Left lung (tissue), 4 donors: ENCODE measurements at regions not wholly inside any gene's neighbourhood (a gene's known extent, or its start where the extent isn't known, plus 50 kb on each side); places are given as distances from the start of the nearest gene placed in this dataset.

Experiments
- ATAC-seq: fragments of 200-7000 bp; cut with Tn5 transposase; one replicate; pipeline ENCODE4 v1.9.1; 2020; ENCODE audit warnings: moderate library complexity
- DNase-seq, 4 donors: peaks; one replicate each; pipeline ENCODE4 v3.0.0-alpha.2; 2013 to 2020
- H3K27ac ChIP-seq, 2 donors: fragments of 200-600 bp; sonication (generic) in 1 of 2; one replicate each; pipeline versions ENCODE4 v1.5.0 to v1.8.0; 2020 to 2021
- H3K27me3 ChIP-seq, 2 donors: fragments of 200-600 bp; sonication (generic) in 1 of 2; one replicate each; pipeline versions ENCODE4 v1.5.0 to v1.8.0; 2020 to 2021
- H3K36me3 ChIP-seq, 2 donors: fragments of 200-600 bp; sonication (generic) in 1 of 2; one replicate each; pipeline versions ENCODE4 v1.5.0 to v1.8.0; 2020 to 2021
- H3K4me1 ChIP-seq, 2 donors: fragments of 200-600 bp; one replicate each; pipeline ENCODE4 v1.8.0; 2021
- H3K4me3 ChIP-seq, 2 donors: fragments of 200-600 bp; sonication (generic) in 1 of 2; one replicate each; pipeline versions ENCODE4 v1.5.0 to v1.8.0; 2020 to 2021; ENCODE audit warnings: mild to moderate bottlenecking in 1 of 2
- H3K9me3 ChIP-seq, 2 donors: fragments of 200-600 bp; sonication (generic) in 1 of 2; one replicate each; pipeline versions ENCODE4 v1.5.0 to v1.8.0; 2020 to 2021
- CTCF ChIP-seq, 2 donors: fragments of 200-600 bp; sonication (generic) in 1 of 2; IDR thresholded peaks; one replicate each; pipeline versions ENCODE4 v1.5.0 to v1.8.0; 2021; ENCODE audit warnings: antibody characterized with exemption in 2 of 2
- intact Hi-C, 2 donors: fragments of 100-400 bp; cut with DNase I; formaldehyde crosslinking; loops; one replicate each; pipeline versions ENCODE4 v1.11.2 to v1.14.2; 2022
- donor health status: DM: no; HTN: yes; CAD: no.
- donor health status: DM: no; HTN: no; CAD: no.

GRCh38 chr1:30416221-30416820 is 307.1 kb downstream of the MATN1 start:
- ATAC-seq: no peak
- Histone ChIP-seq H3K27me3 (peaks cover 0 to 42% of the 10 kb centered on the region in 2 donors), H3K27ac (no peak overlapping the region), H3K9me3 (no peaks in the 10 kb centered on the region), H3K4me3 (no peak overlapping the region), H3K4me1 (no peaks in the 10 kb centered on the region), H3K36me3 (no peaks in the 10 kb centered on the region)
- TF ChIP-seq CTCF (IDR thresholded peaks at IDR 0.05): no peak
- no peak for DNase-seq
- intact Hi-C loops: no loop called here

- Histone ChIP-seq H3K36me3 (no peaks in the 10 kb centered on the region), H3K4me1 (no peaks in the 10 kb centered on the region), H3K27ac (no peak overlapping the region), H3K9me3 (no peaks in the 10 kb centered on the region), H3K27me3 (peaks cover 0 to 52% of the 10 kb centered on the region in 2 donors), H3K4me3 (no peak overlapping the region)
- DNase-seq (peak in 1 of 4 donors; percentile 35), ATAC-seq (no peak)
- intact Hi-C loops: no loop called here
- TF ChIP-seq CTCF (IDR thresholded peaks at IDR 0.05): no peak
Observed at GRCh38 chr1:30415171-30415940, 308.0 kb downstream of the MATN1 start.

GRCh38 chr1:30414851-30415165 is 308.6 kb downstream of the MATN1 start:
- Histone ChIP-seq H3K27me3 (peaks cover 0 to 57% of the 10 kb centered on the region in 2 donors), H3K27ac (no peak overlapping the region), H3K9me3 (no peaks in the 10 kb centered on the region), H3K4me1 (no peaks in the 10 kb centered on the region), H3K36me3 (no peaks in the 10 kb centered on the region), H3K4me3 (no peak overlapping the region)
- ATAC-seq (no peak), DNase-seq (no peak)
- no peak for TF ChIP-seq CTCF (IDR thresholded peaks at IDR 0.05)
- intact Hi-C loops: no loop called here

GRCh38 chr1:30414086-30414850 is 309.1 kb downstream of the MATN1 start:
- ATAC-seq: no peak
- intact Hi-C loops: no loop called here
- no peak overlapping the region for H3K27ac ChIP-seq

More at GRCh38 chr1:30414086-30414850, 309.1 kb downstream of the MATN1 start:
- Histone ChIP-seq H3K9me3 (no peaks in the 10 kb centered on the region), H3K4me1 (no peaks in the 10 kb centered on the region), H3K4me3 (no peak overlapping the region), H3K27me3 (peaks cover 0 to 60% of the 10 kb centered on the region in 2 donors), H3K36me3 (no peaks in the 10 kb centered on the region)
- DNase-seq: no peak
- no peak for TF ChIP-seq CTCF (IDR thresholded peaks at IDR 0.05)
